Chondrocyte (in vitro differentiated cells): ENCODE measurements at regions not wholly inside any gene's neighbourhood (a gene's known extent, or its start where the extent isn't known, plus 50 kb on each side); places are given as distances from the start of the nearest gene placed in this dataset.

Experiments
- DNase-seq: peaks from one replicate; pipeline ENCODE4 v3.0.0; 2021; ENCODE audit warnings: mixed read lengths, low spot score
- H3K27ac Mint-ChIP-seq: one replicate; pipeline ENCODE4 v1.8.0; 2021; ENCODE audit warnings: mild to moderate bottlenecking, moderate library complexity, mixed read lengths; ENCODE audit not compliant: unreplicated experiment
- H3K27me3 Mint-ChIP-seq: 2 replicates; pipeline ENCODE4 v1.8.0; 2021; ENCODE audit warnings: low read depth, mixed read lengths
- H3K36me3 Mint-ChIP-seq: 2 replicates; pipeline ENCODE4 v1.8.0; 2021; ENCODE audit warnings: low read depth, mixed read lengths
- H3K4me1 Mint-ChIP-seq: 2 replicates; pipeline ENCODE4 v1.8.0; 2021; ENCODE audit warnings: low read depth, mild to moderate bottlenecking, mixed read lengths
- H3K4me3 Mint-ChIP-seq: one replicate; pipeline ENCODE4 v1.8.0; 2021; ENCODE audit warnings: mild to moderate bottlenecking, moderate library complexity, mixed read lengths; ENCODE audit not compliant: unreplicated experiment
- H3K9me3 Mint-ChIP-seq: 2 replicates; pipeline ENCODE4 v1.8.0; 2021; ENCODE audit warnings: low read depth, mixed read lengths
- TF ChIP-seq, protein P1 (sequence below): fragments of 200-600 bp; sonication (generic); IDR thresholded peaks from 2 replicates; pipeline ENCODE4 v1.5.0; 2021; ENCODE audit warnings: antibody characterized with exemption, mild to moderate bottlenecking, moderate library complexity

DNA sequence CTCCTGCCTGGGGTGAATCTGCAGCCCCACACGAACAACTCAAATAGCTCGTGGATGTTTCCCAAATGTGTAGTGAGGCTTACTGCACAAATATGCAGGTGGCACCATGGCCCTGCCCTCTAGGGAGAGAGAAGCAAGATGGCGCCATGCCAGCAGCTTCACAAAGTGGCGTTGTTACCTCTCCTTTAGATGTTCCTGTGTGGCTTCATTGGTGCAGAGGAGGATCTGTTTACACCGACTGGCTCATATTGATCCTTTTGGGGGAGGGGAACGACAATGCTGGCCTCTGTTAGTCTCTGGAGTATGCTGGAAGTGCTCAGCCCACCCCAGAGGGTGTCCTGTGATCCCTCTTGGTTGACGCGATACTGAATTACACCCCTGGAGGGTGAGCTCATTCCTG lies 99.5 kb upstream of the GATA6 start:
- no peaks in the 10 kb centered on the region for H3K36me3 Mint-ChIP-seq
- no peaks in the 10 kb centered on the region for H3K4me1 Mint-ChIP-seq
- no peaks in the 10 kb centered on the region for H3K9me3 Mint-ChIP-seq
- DNase-seq, result no peak
- H3K27me3 Mint-ChIP-seq, result peaks cover 9% of the 10 kb centered on the region
- H3K27ac Mint-ChIP-seq, result no peak overlapping the region
- H3K4me3 Mint-ChIP-seq, result no peak overlapping the region
- TF ChIP-seq, protein P1, sequence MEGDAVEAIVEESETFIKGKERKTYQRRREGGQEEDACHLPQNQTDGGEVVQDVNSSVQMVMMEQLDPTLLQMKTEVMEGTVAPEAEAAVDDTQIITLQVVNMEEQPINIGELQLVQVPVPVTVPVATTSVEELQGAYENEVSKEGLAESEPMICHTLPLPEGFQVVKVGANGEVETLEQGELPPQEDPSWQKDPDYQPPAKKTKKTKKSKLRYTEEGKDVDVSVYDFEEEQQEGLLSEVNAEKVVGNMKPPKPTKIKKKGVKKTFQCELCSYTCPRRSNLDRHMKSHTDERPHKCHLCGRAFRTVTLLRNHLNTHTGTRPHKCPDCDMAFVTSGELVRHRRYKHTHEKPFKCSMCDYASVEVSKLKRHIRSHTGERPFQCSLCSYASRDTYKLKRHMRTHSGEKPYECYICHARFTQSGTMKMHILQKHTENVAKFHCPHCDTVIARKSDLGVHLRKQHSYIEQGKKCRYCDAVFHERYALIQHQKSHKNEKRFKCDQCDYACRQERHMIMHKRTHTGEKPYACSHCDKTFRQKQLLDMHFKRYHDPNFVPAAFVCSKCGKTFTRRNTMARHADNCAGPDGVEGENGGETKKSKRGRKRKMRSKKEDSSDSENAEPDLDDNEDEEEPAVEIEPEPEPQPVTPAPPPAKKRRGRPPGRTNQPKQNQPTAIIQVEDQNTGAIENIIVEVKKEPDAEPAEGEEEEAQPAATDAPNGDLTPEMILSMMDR, result no peak

DNA sequence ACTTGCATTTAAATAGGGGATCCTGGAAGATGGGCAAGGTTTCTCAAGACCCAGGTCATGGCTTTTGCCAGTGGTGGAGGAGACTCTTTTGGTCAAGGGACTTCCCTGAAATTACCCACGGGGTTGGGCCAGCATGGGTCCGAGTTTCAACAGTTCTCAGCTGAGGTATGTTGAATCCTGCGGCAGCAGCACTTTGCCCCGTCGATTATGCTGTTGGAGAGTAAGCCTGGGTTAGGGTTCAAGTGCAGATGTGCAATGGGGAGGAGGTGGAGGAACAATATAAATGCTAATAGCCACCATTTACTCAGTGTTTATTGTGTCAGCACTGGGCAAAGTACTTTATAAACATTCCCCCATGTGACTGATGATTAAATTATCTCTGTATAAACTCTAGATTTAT lies 96.0 kb upstream of the GATA6 start:
- H3K4me3 Mint-ChIP-seq, result no peak overlapping the region
- TF ChIP-seq, protein P1, result no peak
- H3K27ac Mint-ChIP-seq, result no peak overlapping the region
- H3K4me1 Mint-ChIP-seq, result no peaks in the 10 kb centered on the region
- no peaks in the 10 kb centered on the region for H3K9me3 Mint-ChIP-seq
- H3K36me3 Mint-ChIP-seq, result no peaks in the 10 kb centered on the region
- no peak for DNase-seq
- peaks cover under 1% of the 10 kb centered on the region for H3K27me3 Mint-ChIP-seq

DNA sequence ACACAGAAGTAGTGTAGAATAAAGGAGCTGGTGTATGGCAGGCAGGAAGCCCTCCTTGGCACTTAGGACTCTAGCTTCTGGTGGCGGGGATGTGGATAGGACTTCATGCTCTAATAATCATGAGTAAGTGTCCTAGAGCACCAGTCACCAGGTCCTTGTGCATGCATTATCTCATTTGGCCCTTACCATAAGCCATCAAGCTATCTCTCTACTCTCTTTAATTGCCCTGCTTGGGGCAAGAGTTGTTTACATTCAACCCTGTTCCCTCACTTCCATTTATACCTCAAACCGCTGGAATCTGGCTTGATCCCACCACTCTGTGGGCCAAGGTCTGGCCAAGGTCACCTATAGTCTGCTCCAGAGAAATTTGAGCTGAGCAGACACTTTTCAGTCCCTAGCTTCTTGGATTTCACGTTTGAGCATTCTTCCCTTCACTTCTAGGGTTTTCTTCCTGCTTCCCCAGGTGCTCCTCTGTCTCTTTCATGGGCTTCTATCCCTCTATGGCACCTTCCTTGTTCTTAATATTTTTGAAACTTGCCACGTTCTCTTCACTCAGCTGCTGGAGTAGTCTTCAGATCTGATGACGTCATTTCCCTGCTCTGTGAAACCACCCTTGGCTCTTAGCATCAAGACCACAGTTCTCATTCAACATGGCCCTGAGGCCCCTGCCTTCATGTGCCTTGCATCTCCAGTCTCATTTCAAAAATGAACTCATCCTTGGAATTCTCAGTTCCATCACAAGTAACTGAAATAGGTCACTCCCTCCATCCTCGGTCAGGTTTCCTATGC lies 94.9 kb upstream of the GATA6 start:
- TF ChIP-seq, protein P1, result no peak
- peaks cover 5% of the 10 kb centered on the region for H3K27me3 Mint-ChIP-seq
- no peak overlapping the region for H3K4me3 Mint-ChIP-seq
- DNase-seq, result no peak
- no peaks in the 10 kb centered on the region for H3K9me3 Mint-ChIP-seq
- H3K27ac Mint-ChIP-seq, result no peak overlapping the region
- no peaks in the 10 kb centered on the region for H3K4me1 Mint-ChIP-seq
- H3K36me3 Mint-ChIP-seq, result no peaks in the 10 kb centered on the region

DNA sequence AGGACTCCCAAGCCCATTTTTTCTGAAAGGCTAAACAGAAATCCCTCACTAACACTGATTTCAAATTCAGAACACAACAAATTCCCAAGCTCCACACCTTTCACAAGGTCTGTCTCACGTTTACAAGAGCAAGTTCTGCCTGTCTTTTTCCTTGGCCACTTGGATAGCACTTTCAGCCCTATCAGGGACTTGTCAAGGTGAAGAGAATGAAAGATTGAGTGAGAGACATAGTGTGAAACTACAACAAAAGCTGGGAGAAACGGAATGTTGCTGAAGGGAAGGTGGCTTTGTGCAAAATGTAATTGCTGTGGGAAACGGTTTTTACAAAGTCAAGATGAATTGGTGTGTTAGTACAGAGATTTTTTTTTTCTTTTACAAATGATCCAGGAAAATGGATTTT lies 89.4 kb upstream of the GATA6 start:
- Mint-ChIP-seq H3K27ac (no peak overlapping the region), H3K4me3 (no peak overlapping the region), H3K36me3 (no peaks in the 10 kb centered on the region), H3K27me3 (peaks cover 18% of the 10 kb centered on the region), H3K9me3 (no peaks in the 10 kb centered on the region), H3K4me1 (no peaks in the 10 kb centered on the region)
- TF ChIP-seq, protein P1, result no peak
- DNase-seq, result no peak

DNA sequence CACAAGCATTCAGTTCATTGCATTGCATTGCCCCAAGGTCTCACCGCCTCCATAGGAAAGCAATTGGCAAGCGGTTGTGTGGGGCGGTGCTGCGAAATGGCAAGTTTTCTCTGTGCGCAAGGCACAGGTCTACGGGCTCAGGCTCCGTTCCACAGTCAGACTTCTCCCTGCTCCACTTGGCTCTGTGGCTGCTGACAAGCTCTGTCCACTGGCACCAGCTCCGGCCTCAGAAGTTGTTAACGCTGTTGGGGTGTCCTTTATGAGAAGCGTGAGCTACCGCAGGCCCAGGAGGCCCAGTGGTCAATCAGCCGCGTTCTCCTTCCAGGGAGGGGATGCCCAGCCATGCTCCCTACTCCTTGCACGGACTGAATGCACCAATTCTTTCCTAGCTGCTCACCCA lies 87.0 kb upstream of the GATA6 start:
- no peaks in the 10 kb centered on the region for H3K4me1 Mint-ChIP-seq
- no peak overlapping the region for H3K4me3 Mint-ChIP-seq
- H3K27me3 Mint-ChIP-seq, result peaks cover 18% of the 10 kb centered on the region
- H3K9me3 Mint-ChIP-seq, result no peaks in the 10 kb centered on the region
- no peak overlapping the region for H3K27ac Mint-ChIP-seq
- DNase-seq, result no peak
- TF ChIP-seq, protein P1, result no peak
- no peaks in the 10 kb centered on the region for H3K36me3 Mint-ChIP-seq
